ENCODE measurements at regions not wholly inside any gene's neighbourhood (a gene's known extent, or its start where the extent isn't known, plus 50 kb on each side); places are given as distances from the start of the nearest gene placed in this dataset.

DNA sequence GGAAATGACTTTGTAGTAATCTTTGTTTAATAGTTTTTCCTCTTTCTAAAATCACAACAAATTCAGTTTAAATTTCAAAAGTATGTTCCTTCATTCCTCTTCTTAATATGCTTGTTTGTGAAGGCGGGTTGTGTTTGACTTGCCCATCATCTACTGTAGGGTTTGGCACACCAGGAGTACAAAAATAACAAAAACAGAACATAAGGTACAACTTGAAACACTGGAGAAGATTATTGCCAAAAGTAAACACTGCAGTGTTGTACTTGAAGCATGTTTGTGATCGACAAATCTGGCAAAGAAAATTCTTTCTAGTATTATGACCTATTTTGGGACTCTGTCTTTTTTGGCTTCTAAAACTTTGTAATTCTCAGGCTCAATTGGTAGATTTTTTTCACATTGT, 518.6 kb downstream of the SLITRK5 start:
- Histone ChIP-seq H3K27me3 (ENCODE audit: control insufficient read depth in 2 of 2, insufficient read depth in 2 of 2, low read length in 2 of 2) (no peaks in the 10 kb centered on the region), H3K4me3 (no peak overlapping the region), H3K9me3 (replicated peaks; ENCODE audit: control insufficient read depth, insufficient read depth, low read depth, low read length) (no peaks in the 10 kb centered on the region), H3K36me3 (ENCODE audit: control insufficient read depth, insufficient read depth, low read length) (no peaks in the 10 kb centered on the region), H3K27ac (ENCODE audit: extremely low read depth, low read depth, low read length) (no peak overlapping the region), H4K20me1 (replicated peaks; ENCODE audit: control insufficient read depth, insufficient read depth, low read length) (no peaks in the 10 kb centered on the region), H2AFZ (ENCODE audit: low read depth, low read length) (no peak overlapping the region), H3K9ac (ENCODE audit: insufficient read depth in 1 of 2, low read depth in 2 of 2, low read length in 2 of 2) (no peak overlapping the region), H3K9me1 (ENCODE audit: control insufficient read depth, insufficient read depth, low read length) (no peaks in the 10 kb centered on the region), H3K79me2 (ENCODE audit: control insufficient read depth, insufficient read depth, low read length) (no peaks in the 10 kb centered on the region), H3K4me2 (ENCODE audit: insufficient read depth, low read length) (no peak overlapping the region), H3K4me1 (replicated peaks in 1 of 2; ENCODE audit: control insufficient read depth in 2 of 2, insufficient read depth in 2 of 2, low read length in 2 of 2) (no peaks in the 10 kb centered on the region)
- no TSS peak for BruUV-seq (replicated peaks)
- no peak for TF ChIP-seq ZNF695 (CRISPR knock-in tag; IDR thresholded peaks at IDR 0.05)
- TF ChIP-seq NBN (IDR thresholded peaks at IDR 0.05; ENCODE audit: low read depth): no peak
- no peak for TF ChIP-seq CBX8 (IDR thresholded peaks at IDR 0.05; ENCODE audit: borderline replicate concordance, extremely low read depth, low read depth, low read length, poor library complexity, severe bottlenecking)
- DNase-seq (ENCODE audit: extremely low read depth in 1 of 4, low spot score in 3 of 4): no peak
- intact Hi-C loops (cut with micrococcal nuclease): no loop called here
- no peak for FAIRE-seq
- ChIA-PET POLR2A (no interaction called here), CTCF (ENCODE audit: low intra/inter-chr PET ratio) (no interaction called here)
- 0% methylated on average over 2 of the region's 2 CpGs for WGBS (ENCODE audit: insufficient coverage, low coverage, missing lambda C conversion rate)
- in situ Hi-C loops (cut with MboI): no loop called here
- ATAC-seq: no peak

DNA sequence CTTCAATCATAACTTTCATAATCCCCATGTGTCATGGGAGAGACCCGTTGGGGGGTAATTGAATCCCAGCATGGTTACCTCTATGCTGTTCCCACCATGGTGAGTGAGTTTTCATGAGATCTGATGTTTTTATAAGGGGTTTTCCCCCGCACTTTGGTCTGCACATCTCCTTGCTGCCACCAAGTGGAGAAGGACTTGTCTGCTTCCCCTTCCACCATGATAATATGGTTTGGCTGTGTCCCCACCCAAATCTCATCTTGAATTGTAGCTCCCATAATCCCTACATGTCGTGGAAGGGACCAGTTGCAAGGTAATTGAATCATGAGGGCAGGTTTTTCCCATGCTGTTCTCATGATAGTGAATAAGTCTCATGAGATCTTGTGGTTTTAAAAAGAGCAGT, 524.9 kb downstream of the SLITRK5 start:
- Histone ChIP-seq H4K20me1 (replicated peaks; ENCODE audit: control insufficient read depth, insufficient read depth, low read length) (no peaks in the 10 kb centered on the region), H3K4me2 (ENCODE audit: insufficient read depth, low read length) (no peak overlapping the region), H3K27ac (ENCODE audit: extremely low read depth, low read depth, low read length) (no peak overlapping the region), H3K36me3 (ENCODE audit: control insufficient read depth, insufficient read depth, low read length) (no peaks in the 10 kb centered on the region), H3K79me2 (ENCODE audit: control insufficient read depth, insufficient read depth, low read length) (no peaks in the 10 kb centered on the region), H3K9me3 (replicated peaks; ENCODE audit: control insufficient read depth, insufficient read depth, low read depth, low read length) (no peaks in the 10 kb centered on the region), H3K9ac (ENCODE audit: insufficient read depth in 1 of 2, low read depth in 2 of 2, low read length in 2 of 2) (no peak overlapping the region), H3K4me3 (no peak overlapping the region), H3K9me1 (ENCODE audit: control insufficient read depth, insufficient read depth, low read length) (no peaks in the 10 kb centered on the region), H2AFZ (ENCODE audit: low read depth, low read length) (no peak overlapping the region), H3K4me1 (replicated peaks in 1 of 2; ENCODE audit: control insufficient read depth in 2 of 2, insufficient read depth in 2 of 2, low read length in 2 of 2) (no peaks in the 10 kb centered on the region), H3K27me3 (ENCODE audit: control insufficient read depth in 2 of 2, insufficient read depth in 2 of 2, low read length in 2 of 2) (no peaks in the 10 kb centered on the region)
- WGBS (ENCODE audit: insufficient coverage, low coverage, missing lambda C conversion rate): 0% methylated on average over 3 of the region's 3 CpGs
- CTCF ChIA-PET (ENCODE audit: low intra/inter-chr PET ratio): no interaction called here
- no TSS peak for BruUV-seq (replicated peaks)
- POLR2A ChIA-PET: no interaction called here
- intact Hi-C loops (cut with micrococcal nuclease): no loop called here
- in situ Hi-C loops (cut with MboI): no loop called here
- no peak for ATAC-seq
- no peak for FAIRE-seq
- DNase-seq (ENCODE audit: extremely low read depth in 1 of 4, low spot score in 3 of 4): no peak
- TF ChIP-seq WHSC1 (IDR thresholded peaks at IDR 0.05; ENCODE audit: low read length) (no peak), MBD1 (CRISPR knock-in tag; IDR thresholded peaks at IDR 0.05) (no peak), CEBPB (tag; IDR thresholded peaks at IDR 0.05) (no peak), GABPB1 (CRISPR knock-in tag; IDR thresholded peaks at IDR 0.05) (no peak), TSHZ1 (CRISPR knock-in tag; IDR thresholded peaks at IDR 0.05) (no peak), NCOA1 (IDR thresholded peaks at IDR 0.05; ENCODE audit: low read depth) (no peak), ILK (tag; IDR thresholded peaks at IDR 0.05; ENCODE audit: borderline replicate concordance, low read depth) (no peak), KAT8 (IDR thresholded peaks at IDR 0.05; ENCODE audit: low read depth) (no peak), KAT2B (IDR thresholded peaks at IDR 0.05; ENCODE audit: low read depth, low read length) (no peak), GTF2A2 (tag; IDR thresholded peaks at IDR 0.05) (no peak)

All from K562 (cell line).